ENCODE measurements at regions not wholly inside any gene's neighbourhood (a gene's known extent, or its start where the extent isn't known, plus 50 kb on each side); places are given as distances from the start of the nearest gene placed in this dataset.
"Not testable (repeated sequence)": the region's sequence is repeated elsewhere in the genome, so short reads cannot be mapped to it uniquely, and the experiment has no call there.

- no peak for DNase-seq
Measured at GRCh38 chr6:71727632-71728294, 158.6 kb upstream of the RIMS1 start.

DNA sequence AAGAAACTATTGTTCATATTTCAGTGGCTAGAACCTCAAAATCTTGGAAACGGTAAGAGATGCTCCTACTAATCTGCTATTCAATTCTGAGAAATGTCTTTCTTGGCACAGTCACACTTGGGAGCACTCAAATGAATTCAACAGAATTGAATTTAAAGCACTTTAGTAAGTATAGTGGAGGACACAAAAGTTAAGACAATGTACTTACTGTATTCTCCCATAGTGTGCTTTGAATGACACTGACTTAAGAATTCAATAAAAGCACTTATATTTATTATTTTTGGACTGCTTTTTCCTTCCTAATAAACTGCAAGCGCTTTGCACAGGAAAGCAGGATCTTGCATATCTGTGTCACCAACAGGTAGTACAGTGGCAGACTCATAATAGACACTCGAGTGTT is 156.1 kb upstream of the RIMS1 start:
- DNase-seq: no peak

- no peak for DNase-seq
Measured at GRCh38 chr6:71733970-71734899, 152.1 kb upstream of the RIMS1 start.

GRCh38 chr6:71737953-71738352 is 148.4 kb upstream of the RIMS1 start:
- DNase-seq: no peak

- DNase-seq: no peak
Measured at GRCh38 chr6:71745525-71745924, 140.8 kb upstream of the RIMS1 start.

DNA sequence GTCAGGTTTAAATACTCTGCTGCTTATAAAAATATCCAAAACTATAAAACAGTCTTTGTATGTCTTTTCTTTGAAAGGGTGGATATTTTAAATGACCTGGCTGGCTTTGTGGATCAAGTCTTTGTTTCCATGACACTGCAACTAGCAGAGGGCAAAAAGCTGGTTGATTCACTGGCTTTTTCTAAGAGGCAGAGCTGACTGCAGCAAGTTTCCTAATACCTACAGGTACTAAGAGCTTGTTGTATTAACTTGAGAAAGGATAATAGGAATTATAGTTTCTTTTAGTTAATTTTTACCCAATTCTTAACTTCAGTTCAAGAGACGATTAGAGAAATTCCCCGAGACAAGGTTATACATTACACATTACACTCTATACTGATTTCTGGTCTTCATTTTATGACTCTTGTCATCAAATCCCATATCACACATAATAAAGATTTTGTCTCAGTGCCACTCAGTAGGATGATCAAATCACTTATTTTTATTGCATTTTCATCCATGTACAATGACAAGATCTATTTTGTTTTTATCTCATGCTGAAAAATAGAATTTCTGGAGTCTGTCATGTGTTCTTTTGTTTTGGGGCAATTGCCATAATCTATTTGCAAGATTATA is 120.1 kb upstream of the RIMS1 start:
- no peak for DNase-seq

DNA sequence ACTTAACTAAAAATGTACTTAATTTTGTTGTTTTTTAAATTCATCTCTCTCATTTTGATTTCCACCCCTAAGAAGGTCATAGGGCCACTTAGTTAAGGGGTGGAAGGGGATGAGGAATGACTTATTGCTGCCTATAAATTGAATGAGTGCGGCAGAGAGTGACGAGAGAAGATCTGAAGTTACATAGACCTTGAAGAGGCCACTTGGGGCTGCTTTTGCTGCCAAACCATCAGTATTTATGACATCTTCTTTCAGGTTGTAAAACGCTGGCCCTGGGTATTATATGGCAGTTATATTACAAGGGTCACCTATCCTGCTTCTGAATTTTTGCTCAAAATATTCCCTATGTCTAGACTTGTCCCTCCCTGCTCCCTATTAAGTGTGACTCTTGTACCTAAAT is 119.6 kb upstream of the RIMS1 start:
- no peak for DNase-seq

DNA sequence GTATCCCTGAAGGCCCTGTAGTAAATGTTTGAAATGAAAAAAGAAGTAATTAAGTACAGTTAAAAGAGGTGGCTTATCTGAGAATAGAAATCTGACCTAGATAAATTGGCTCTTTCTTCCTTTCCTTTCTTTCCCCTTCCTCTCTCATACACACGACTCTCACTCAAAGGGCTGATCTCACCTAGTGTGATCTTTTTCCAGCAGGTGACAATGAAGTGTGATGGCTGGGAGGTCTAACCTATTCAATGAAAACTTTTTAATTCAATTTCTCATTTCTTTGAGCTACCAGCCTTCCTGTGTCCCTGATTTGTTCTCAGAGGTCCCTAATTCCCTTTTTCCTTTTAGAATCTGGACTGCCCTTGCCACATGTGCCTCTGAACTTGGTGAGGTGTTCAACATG is 118.0 kb upstream of the RIMS1 start:
- DNase-seq: no peak

DNA sequence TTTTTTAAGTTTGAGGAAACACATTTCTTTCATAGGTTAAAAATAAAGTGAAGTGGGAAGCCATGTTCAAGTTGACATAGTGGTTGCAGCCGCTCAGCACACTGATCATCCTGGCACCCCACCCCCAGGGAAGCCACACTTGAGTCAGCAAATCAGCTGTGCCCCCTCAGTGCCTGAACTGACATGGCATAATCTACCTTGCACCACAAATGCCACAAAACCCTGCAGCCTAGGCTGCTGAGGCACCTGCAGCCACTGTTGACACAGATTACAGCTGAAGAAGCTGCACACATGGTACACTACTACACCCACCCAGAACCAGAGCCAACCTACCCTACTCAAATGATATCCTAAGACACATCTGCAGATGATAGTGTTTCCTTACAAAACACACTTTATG is 77.5 kb upstream of the RIMS1 start:
- DNase-seq: no peak

DNA sequence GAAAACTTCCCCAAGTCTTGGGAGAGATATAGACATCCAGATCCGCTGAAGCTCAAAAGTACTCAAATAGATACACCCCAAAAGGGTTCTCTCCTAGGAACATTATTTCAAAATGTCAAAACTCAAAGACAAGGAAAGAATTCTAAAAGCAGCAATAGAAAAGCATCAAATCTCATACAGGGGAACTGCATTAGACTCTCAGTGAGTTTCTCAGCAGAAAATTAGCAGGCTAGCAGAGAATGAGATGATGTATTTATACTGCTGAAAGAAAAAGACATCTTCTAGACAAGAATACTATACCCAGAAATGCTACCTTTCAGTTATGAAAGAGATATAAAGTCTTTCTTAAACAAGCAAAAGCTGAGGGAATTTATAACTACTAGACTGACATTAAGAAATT is 75.5 kb upstream of the RIMS1 start:
- DNase-seq: no peak

GRCh38 chr6:71822625-71823024 is 63.7 kb upstream of the RIMS1 start:
- no peak for DNase-seq

GRCh38 chr6:71832110-71832764 is 54.1 kb upstream of the RIMS1 start:
- not testable (repeated sequence) for DNase-seq

Data from inflammatory macrophage (primary cell).